Neural crest cell (in vitro differentiated cells): ENCODE measurements at regions not wholly inside any gene's neighbourhood (a gene's known extent, or its start where the extent isn't known, plus 50 kb on each side); places are given as distances from the start of the nearest gene placed in this dataset.

Source experiments
- DNase-seq: peaks from one replicate; pipeline ENCODE4 v3.0.0; 2021; ENCODE audit warnings: low read depth, mixed read lengths, low spot score
- H3K27ac Mint-ChIP-seq: one replicate; pipeline ENCODE4 v1.8.0; 2021; ENCODE audit warnings: mild to moderate bottlenecking, mixed read lengths; ENCODE audit not compliant: unreplicated experiment
- H3K27me3 Mint-ChIP-seq: 2 replicates; pipeline ENCODE4 v1.8.0; 2021; ENCODE audit warnings: low read depth, mild to moderate bottlenecking, mixed read lengths
- H3K36me3 Mint-ChIP-seq: 2 replicates; pipeline ENCODE4 v1.8.0; 2021; ENCODE audit warnings: low read depth, mild to moderate bottlenecking, mixed read lengths
- H3K4me1 Mint-ChIP-seq: 2 replicates; pipeline ENCODE4 v1.8.0; 2021; ENCODE audit warnings: mixed read lengths
- H3K4me3 Mint-ChIP-seq: one replicate; pipeline ENCODE4 v1.8.0; 2021; ENCODE audit warnings: mild to moderate bottlenecking, mixed read lengths
- H3K9me3 Mint-ChIP-seq: 2 replicates; pipeline ENCODE4 v1.8.0; 2021; ENCODE audit warnings: mixed read lengths
- TF ChIP-seq, protein P1 (sequence below): fragments of 200-600 bp; sonication (generic); conservative IDR thresholded peaks from 2 replicates; pipeline ENCODE4 v1.5.0; 2021; ENCODE audit warnings: antibody characterized with exemption, mild to moderate bottlenecking

DNA sequence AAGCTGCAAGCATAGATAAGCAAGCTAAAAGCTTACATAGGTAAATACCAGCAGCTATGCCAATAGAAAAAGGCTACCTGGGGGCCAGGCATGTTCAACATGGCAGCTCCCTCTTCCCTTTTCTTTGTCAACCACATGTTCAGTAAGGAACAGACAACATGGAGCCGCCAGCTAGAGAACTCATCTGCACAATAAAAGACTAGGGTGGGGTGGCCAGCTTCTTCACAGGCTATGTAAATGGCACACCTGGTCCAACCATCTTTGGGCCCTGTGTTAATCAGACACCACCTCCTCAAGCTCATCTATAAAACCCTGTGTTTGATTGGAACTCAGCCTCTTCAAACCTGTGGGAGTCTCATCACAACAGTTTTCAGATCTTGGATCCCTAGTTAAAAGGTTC, 129.7 kb upstream of the TMPO start:
- peaks cover 18% of the 10 kb centered on the region for H3K9me3 Mint-ChIP-seq

DNA sequence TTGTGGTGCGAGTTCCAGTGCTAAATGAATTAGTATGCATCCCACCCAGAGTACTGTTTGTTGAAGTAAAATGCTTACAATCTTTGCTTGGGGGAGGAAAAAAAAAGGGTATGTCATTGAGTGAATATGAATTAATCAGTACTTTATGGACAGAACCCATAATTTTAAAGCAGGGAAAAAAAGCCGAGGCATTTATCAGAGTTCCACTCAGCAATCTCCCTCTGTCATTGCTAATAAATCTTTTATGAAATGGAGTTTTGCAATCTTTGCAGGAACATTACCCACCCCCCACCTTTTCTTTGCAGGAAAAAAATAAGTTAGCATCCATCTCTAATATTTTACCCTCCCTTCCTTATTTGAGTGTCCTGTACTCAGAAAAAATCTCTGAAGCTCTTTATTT, 127.9 kb upstream of the TMPO start:
- Mint-ChIP-seq H3K27me3 (no peaks in the 10 kb centered on the region), H3K4me1 (no peaks in the 10 kb centered on the region), H3K27ac (no peak overlapping the region), H3K9me3 (peaks cover 15% of the 10 kb centered on the region), H3K4me3 (no peak overlapping the region), H3K36me3 (peaks cover 3% of the 10 kb centered on the region)
- TF ChIP-seq, protein P1, sequence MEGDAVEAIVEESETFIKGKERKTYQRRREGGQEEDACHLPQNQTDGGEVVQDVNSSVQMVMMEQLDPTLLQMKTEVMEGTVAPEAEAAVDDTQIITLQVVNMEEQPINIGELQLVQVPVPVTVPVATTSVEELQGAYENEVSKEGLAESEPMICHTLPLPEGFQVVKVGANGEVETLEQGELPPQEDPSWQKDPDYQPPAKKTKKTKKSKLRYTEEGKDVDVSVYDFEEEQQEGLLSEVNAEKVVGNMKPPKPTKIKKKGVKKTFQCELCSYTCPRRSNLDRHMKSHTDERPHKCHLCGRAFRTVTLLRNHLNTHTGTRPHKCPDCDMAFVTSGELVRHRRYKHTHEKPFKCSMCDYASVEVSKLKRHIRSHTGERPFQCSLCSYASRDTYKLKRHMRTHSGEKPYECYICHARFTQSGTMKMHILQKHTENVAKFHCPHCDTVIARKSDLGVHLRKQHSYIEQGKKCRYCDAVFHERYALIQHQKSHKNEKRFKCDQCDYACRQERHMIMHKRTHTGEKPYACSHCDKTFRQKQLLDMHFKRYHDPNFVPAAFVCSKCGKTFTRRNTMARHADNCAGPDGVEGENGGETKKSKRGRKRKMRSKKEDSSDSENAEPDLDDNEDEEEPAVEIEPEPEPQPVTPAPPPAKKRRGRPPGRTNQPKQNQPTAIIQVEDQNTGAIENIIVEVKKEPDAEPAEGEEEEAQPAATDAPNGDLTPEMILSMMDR, result no peak
- DNase-seq, result no peak

More for the DNA sequence above, 129.7 kb upstream of the TMPO start:
- no peak for DNase-seq
- Mint-ChIP-seq H3K27me3 (no peaks in the 10 kb centered on the region), H3K4me3 (no peak overlapping the region), H3K36me3 (peaks cover 4% of the 10 kb centered on the region), H3K4me1 (no peaks in the 10 kb centered on the region), H3K27ac (no peak overlapping the region)
- TF ChIP-seq, protein P1, result no peak

GRCh38 chr12:98388126-98388525, 127.3 kb upstream of the TMPO start:
- Mint-ChIP-seq H3K4me1 (no peaks in the 10 kb centered on the region), H3K36me3 (peaks cover 2% of the 10 kb centered on the region), H3K4me3 (no peak overlapping the region), H3K27me3 (no peaks in the 10 kb centered on the region), H3K27ac (no peak overlapping the region), H3K9me3 (peaks cover 12% of the 10 kb centered on the region)
- TF ChIP-seq, protein P1, result no peak
- no peak for DNase-seq

- no peak overlapping the region for H3K27ac Mint-ChIP-seq
- H3K36me3 Mint-ChIP-seq, result no peaks in the 10 kb centered on the region
- DNase-seq, result no peak
- no peaks in the 10 kb centered on the region for H3K27me3 Mint-ChIP-seq
- no peaks in the 10 kb centered on the region for H3K4me1 Mint-ChIP-seq
- H3K4me3 Mint-ChIP-seq, result no peak overlapping the region
- TF ChIP-seq, protein P1, result no peak
- H3K9me3 Mint-ChIP-seq, result peaks cover 7% of the 10 kb centered on the region
Observed at GRCh38 chr12:98389593-98389992, 125.8 kb upstream of the TMPO start.

DNA sequence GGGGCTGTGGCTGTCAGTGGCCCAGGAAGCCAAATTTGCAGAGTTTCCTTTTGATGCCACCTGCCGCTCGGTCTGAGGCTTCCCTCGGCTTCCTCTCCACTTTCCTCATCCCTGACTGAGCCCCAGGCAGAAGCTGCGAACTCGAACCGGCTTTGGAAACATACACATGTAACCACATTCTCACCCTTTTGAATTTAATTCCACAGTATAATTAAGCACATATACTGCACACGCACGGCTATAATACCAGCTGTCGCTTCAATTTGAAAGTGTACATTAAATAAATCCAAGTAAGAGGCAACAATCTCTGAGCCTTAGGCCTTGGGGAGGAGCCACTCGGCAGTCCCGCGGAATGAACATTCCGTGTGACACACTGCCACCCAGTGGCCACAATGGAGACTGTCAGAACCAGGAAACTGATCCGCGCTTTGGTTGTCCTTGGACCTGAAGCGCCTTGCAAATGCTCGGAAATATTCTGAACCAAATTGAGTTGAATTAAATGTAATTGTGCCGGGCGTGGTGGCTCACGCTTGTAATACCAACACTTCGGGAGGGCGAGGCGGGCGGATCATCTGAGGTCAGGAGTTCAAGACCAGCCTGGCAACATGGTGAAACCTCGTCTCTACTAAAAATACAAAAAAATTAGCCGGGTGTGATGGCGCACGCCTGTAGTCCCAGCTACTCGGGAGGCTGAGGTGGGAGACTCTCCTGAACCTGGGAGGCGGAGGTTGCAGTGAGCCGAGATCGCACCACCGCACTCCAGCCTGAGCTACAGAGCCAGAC, 117.9 kb upstream of the TMPO start:
- H3K4me1 Mint-ChIP-seq, result peaks cover 40% of the 10 kb centered on the region
- no peaks in the 10 kb centered on the region for H3K36me3 Mint-ChIP-seq
- TF ChIP-seq, protein P1, result peak; percentile 98
- peak; percentile 83 for DNase-seq
- H3K27ac Mint-ChIP-seq, result no peak overlapping the region
- H3K4me3 Mint-ChIP-seq, result peak overlapping the region; percentile 77
- no peaks in the 10 kb centered on the region for H3K27me3 Mint-ChIP-seq
- no peaks in the 10 kb centered on the region for H3K9me3 Mint-ChIP-seq
